Ishikawa (cell line): ENCODE measurements at regions not wholly inside any gene's neighbourhood (a gene's known extent, or its start where the extent isn't known, plus 50 kb on each side); places are given as distances from the start of the nearest gene placed in this dataset.

Experiments
- CEBPB ChIP-seq: IDR thresholded peaks from 2 replicates; pipeline ENCODE4 v1.6.1; 2012
- CREB1 ChIP-seq: IDR thresholded peaks from 2 replicates; pipeline ENCODE4 v1.6.1; 2012; ENCODE audit warnings: low read depth
- EGR1 ChIP-seq: IDR thresholded peaks from 2 replicates; pipeline ENCODE4 v1.6.1; 2012
- EP300 ChIP-seq: IDR thresholded peaks from 2 replicates; pipeline ENCODE4 v1.6.1; 2012; ENCODE audit warnings: borderline replicate concordance
- FOXM1 ChIP-seq: IDR thresholded peaks from 2 replicates; pipeline ENCODE4 v1.6.1; 2012; ENCODE audit warnings: low read depth, borderline replicate concordance
- NFIC ChIP-seq: IDR thresholded peaks from 2 replicates; pipeline ENCODE4 v1.6.1; 2012
- RAD21 ChIP-seq: IDR thresholded peaks from 2 replicates; pipeline ENCODE4 v1.6.1; 2012; ENCODE audit warnings: low read depth
- TAF1 ChIP-seq: IDR thresholded peaks from 2 replicates; pipeline ENCODE4 v1.6.1; 2012; ENCODE audit warnings: low read depth, mild to moderate bottlenecking
- TCF12 ChIP-seq: IDR thresholded peaks from 2 replicates; pipeline ENCODE4 v1.6.1; 2012; ENCODE audit warnings: low read depth
- TEAD4 ChIP-seq: IDR thresholded peaks from 2 replicates; pipeline ENCODE4 v1.6.1; 2012
- YY1 ChIP-seq: IDR thresholded peaks from 2 replicates; pipeline ENCODE4 v1.6.1; 2012; ENCODE audit warnings: low read depth
- ZBTB7A ChIP-seq: IDR thresholded peaks from 2 replicates; pipeline ENCODE4 v1.6.1; 2012; ENCODE audit warnings: low read depth
- TF ChIP-seq, protein P1 (sequence below): IDR thresholded peaks from 2 replicates; pipeline ENCODE4 v1.6.1; 2012; ENCODE audit warnings: low read depth, mild to moderate bottlenecking
- TF ChIP-seq, protein P2 (sequence below): IDR thresholded peaks from 2 replicates; pipeline ENCODE4 v1.6.1; 2012
- TF ChIP-seq, protein P3 (sequence below): IDR thresholded peaks from 2 replicates; pipeline ENCODE4 v1.6.1; 2012

DNA sequence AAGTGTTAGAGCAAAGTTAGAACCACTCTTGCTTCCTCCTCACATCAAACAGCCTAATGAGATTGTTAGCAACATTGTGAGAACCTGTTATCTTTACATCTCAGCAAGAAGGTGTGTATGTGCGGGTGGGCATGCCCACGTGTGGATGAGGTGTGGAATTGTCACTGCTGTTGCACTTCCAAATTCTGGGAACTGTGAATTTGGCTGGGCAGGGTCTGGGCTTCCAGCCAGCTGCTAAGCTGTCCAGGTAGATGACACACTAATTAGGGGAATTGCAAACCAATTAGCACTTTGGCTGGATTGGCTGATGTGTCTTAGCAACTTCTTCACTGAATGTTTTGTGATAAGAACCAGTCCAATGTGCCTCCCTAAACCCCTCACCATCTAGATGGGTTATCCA lies 848.2 kb downstream of the DHX35 start:
- TF ChIP-seq CREB1 (no peak), CEBPB (no peak), TCF12 (no peak)
- TF ChIP-seq, protein P1, sequence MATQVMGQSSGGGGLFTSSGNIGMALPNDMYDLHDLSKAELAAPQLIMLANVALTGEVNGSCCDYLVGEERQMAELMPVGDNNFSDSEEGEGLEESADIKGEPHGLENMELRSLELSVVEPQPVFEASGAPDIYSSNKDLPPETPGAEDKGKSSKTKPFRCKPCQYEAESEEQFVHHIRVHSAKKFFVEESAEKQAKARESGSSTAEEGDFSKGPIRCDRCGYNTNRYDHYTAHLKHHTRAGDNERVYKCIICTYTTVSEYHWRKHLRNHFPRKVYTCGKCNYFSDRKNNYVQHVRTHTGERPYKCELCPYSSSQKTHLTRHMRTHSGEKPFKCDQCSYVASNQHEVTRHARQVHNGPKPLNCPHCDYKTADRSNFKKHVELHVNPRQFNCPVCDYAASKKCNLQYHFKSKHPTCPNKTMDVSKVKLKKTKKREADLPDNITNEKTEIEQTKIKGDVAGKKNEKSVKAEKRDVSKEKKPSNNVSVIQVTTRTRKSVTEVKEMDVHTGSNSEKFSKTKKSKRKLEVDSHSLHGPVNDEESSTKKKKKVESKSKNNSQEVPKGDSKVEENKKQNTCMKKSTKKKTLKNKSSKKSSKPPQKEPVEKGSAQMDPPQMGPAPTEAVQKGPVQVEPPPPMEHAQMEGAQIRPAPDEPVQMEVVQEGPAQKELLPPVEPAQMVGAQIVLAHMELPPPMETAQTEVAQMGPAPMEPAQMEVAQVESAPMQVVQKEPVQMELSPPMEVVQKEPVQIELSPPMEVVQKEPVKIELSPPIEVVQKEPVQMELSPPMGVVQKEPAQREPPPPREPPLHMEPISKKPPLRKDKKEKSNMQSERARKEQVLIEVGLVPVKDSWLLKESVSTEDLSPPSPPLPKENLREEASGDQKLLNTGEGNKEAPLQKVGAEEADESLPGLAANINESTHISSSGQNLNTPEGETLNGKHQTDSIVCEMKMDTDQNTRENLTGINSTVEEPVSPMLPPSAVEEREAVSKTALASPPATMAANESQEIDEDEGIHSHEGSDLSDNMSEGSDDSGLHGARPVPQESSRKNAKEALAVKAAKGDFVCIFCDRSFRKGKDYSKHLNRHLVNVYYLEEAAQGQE = no peak

DNA sequence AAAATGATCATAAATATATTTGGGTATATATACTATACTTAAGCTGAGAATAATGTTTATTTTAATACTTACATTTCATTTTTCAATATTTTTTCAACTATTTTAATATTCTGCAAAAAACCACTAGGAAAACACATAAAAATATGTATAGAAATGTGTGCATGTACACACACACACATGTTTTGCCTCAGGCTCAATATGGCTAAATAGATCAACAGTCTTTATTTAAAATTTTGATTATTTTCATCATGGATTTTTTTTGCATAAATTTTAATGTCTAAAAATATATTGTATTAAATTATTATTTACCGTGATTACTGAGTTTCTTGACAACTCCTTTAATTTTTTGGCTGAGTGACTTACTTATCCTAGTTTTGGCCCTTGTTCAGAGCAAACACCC lies 846.5 kb downstream of the DHX35 start:
- TF ChIP-seq TEAD4 = no peak
- no peak for TF ChIP-seq ZBTB7A
- no peak for TF ChIP-seq CREB1
- TF ChIP-seq, protein P1 = no peak
- TF ChIP-seq RAD21 = no peak
- no peak for TF ChIP-seq EP300
- TF ChIP-seq EGR1 = no peak
- no peak for TF ChIP-seq CEBPB
- no peak for TF ChIP-seq FOXM1
- TF ChIP-seq, protein P2, sequence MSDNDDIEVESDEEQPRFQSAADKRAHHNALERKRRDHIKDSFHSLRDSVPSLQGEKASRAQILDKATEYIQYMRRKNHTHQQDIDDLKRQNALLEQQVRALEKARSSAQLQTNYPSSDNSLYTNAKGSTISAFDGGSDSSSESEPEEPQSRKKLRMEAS = no peak
- TF ChIP-seq, protein P3, sequence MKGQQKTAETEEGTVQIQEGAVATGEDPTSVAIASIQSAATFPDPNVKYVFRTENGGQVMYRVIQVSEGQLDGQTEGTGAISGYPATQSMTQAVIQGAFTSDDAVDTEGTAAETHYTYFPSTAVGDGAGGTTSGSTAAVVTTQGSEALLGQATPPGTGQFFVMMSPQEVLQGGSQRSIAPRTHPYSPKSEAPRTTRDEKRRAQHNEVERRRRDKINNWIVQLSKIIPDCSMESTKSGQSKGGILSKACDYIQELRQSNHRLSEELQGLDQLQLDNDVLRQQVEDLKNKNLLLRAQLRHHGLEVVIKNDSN = no peak
- no peak for TF ChIP-seq NFIC
- no peak for TF ChIP-seq YY1

DNA sequence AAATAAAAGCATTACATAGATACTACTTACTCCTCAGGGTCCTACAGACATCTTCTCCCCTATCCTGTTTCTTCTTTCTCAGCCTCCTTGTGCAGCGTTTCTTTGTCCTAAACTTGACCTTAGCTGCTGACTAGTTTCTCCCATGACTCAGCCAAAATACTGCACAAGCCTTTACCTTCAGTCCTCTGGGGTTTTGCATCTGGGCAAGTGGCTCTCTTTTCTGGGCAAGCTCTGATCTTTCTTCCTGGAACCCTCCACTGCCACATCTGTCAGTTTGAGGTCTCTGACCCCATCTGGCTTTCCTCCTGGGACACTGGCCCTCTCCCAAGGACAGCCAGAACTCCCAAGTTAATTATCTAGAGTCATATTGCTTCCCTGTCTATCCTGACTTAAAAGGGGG lies 838.4 kb downstream of the DHX35 start:
- no peak for TF ChIP-seq NFIC
- no peak for TF ChIP-seq CREB1

DNA sequence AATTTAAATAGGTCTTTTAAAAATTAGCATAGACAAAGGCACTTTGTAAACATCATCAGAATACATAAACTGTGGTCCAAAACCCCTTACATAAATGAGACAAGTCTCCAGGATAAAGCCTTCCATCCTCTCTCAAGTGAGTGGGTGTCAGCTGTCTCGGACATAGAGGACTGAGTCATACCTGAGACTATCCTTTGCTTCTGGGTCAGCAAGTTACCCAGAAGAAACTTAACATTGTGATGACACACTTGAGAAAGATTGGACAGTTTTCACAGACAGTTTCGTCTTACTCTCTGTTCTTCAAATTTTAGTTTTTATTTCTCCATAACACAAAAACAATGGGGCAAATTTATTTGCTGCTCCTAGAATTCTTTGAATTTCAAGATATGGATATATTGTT lies 838.0 kb downstream of the DHX35 start:
- no peak for TF ChIP-seq FOXM1

DNA sequence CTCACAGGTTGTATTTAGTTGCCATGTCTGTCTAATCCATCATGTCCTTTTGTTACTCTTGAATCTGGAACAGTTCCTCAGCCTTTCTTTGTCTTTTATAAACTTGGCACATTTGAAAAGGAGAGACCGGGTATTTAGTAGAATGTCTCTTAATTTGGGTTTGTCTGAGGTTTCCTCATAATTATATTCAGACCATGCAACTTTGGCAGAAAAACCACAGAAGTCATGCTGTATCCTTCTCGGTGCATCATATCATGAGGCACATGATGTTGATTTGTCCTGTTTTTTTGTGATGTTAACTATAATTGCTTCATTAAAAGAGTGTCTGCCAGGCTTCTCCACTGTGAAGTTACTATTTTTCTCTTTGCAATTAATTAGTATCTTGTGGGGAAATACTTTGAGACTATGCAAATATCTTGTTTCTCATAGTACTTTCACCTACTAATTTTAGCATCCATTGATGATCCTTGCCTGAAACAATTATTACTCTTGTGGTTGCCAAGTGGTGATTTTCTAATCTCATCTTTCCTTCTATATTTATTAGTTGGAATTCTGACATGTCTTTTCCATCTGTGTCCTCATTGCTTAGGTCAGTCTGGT lies 837.3 kb downstream of the DHX35 start:
- TF ChIP-seq ZBTB7A (no peak), EP300 (no peak), EGR1 (no peak), FOXM1 (no peak), YY1 (no peak), TCF12 (no peak), CEBPB (no peak), RAD21 (no peak), TAF1 (no peak), NFIC (no peak), TEAD4 (no peak), CREB1 (no peak)
- TF ChIP-seq, protein P2 = no peak
- TF ChIP-seq, protein P3 = no peak
- TF ChIP-seq, protein P1 = no peak
